ENCODE measurements at regions not wholly inside any gene's neighbourhood (a gene's known extent, or its start where the extent isn't known, plus 50 kb on each side); places are given as distances from the start of the nearest gene placed in this dataset.

GRCh38 chr6:106886922-106887797, 87.4 kb downstream of the CD24 start (continued):
- TF ChIP-seq ZNF398 (CRISPR knock-in tag; IDR thresholded peaks at IDR 0.05) (peak; percentile 69; the same call in 1 of the 2 replicates), MTA2 (IDR thresholded peaks at IDR 0.05; ENCODE audit: low read depth) (no peak), ID3 (CRISPR knock-in tag; IDR thresholded peaks at IDR 0.05) (peak; percentile 80), ID3 (tag; IDR thresholded peaks at IDR 0.05) (peak; percentile 90), MBD2 (IDR thresholded peaks at IDR 0.05; ENCODE audit: borderline replicate concordance, low read depth) (no peak), MCM2 (IDR thresholded peaks at IDR 0.05; ENCODE audit: low read depth) (no peak), HDAC6 (IDR thresholded peaks at IDR 0.05; ENCODE audit: low read depth, low read length) (no peak), SRSF7 (optimal IDR thresholded peaks at IDR 0.05; ENCODE audit: low read depth, low read length) (no peak), SMARCA5 (IDR thresholded peaks at IDR 0.05) (no peak), ZC3H8 (IDR thresholded peaks at IDR 0.05) (no peak), RBM17 (IDR thresholded peaks at IDR 0.05; ENCODE audit: borderline replicate concordance, low read depth, low read length) (no peak), SAFB2 (IDR thresholded peaks at IDR 0.05; ENCODE audit: borderline replicate concordance, low read depth, low read length, severe bottlenecking) (no peak), NCOA4 (IDR thresholded peaks at IDR 0.05; ENCODE audit: partially characterized antibody) (no peak), ZNF592 (IDR thresholded peaks at IDR 0.05) (peak; percentile 99), LEF1 (IDR thresholded peaks at IDR 0.05) (no peak), E2F5 (CRISPR knock-in tag; IDR thresholded peaks at IDR 0.05) (no peak), SMARCA4 (IDR thresholded peaks at IDR 0.05) (no peak), TEAD2 (tag; IDR thresholded peaks at IDR 0.05) (peak; percentile 87), PHF21A (IDR thresholded peaks at IDR 0.05; ENCODE audit: borderline replicate concordance, low read depth) (no peak), ZNF79 (CRISPR knock-in tag; IDR thresholded peaks at IDR 0.05; ENCODE audit: low read depth) (peak; percentile 88), RFX7 (CRISPR knock-in tag; IDR thresholded peaks at IDR 0.05) (no peak), ZNF77 (CRISPR knock-in tag; IDR thresholded peaks at IDR 0.05) (no peak), NR2C2 (CRISPR knock-in tag; IDR thresholded peaks at IDR 0.05) (no peak), NR2C2 (tag; IDR thresholded peaks at IDR 0.05) (no peak)

Measured in K562 (cell line).